Activated CD4-positive, alpha-beta T cell treated with anti-CD3 and anti-CD28 coated beads for 4 hours (primary cell): ENCODE measurements at regions not wholly inside any gene's neighbourhood (a gene's known extent, or its start where the extent isn't known, plus 50 kb on each side); places are given as distances from the start of the nearest gene placed in this dataset.
"Not testable (repeated sequence)": the region's sequence is repeated elsewhere in the genome, so short reads cannot be mapped to it uniquely, and the experiment has no call there.

Experiments
- DNase-seq, 2 donors: peaks; one replicate each; pipeline ENCODE4 v3.0.0-alpha.2; 2020

DNA sequence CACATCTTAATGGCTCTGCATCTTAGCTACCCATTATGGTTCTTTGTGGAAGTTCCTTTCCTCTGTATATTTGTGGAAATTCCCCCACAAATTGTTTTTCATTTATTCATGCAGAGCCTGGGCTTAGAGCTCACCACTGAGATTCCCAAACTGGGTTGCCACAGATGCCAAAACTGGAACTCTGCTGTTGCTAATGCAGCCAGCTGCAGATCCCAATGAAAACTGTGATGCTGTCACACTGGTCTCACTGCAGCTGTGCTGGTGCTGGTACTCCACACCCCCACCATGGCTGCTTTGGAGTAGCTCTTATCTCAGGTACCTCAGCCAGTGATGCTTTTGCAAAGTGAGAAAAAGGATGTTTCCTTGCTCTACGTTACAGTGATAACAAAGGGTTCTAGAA is 87.7 kb downstream of the DCK start:
- DNase-seq, result no peak

DNA sequence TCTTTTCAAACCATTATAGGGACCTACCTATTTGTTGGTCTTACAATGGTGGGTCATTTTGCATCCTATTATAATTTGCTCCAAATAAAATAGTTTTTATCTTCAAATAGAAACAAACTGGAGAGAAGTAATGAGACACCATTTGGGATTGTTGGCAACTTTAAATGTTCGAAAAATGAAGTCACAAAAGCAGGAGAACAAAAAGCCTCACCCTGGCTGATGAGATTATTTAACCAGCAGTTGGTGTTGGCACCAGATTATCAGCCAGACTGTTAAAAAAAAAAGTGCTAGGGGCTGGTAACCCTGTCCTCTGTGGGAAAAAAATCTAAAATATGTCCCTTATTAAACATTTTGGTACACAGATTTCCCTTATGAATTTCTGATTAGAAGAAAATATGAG is 100.3 kb downstream of the DCK start:
- no peak for DNase-seq

DNA sequence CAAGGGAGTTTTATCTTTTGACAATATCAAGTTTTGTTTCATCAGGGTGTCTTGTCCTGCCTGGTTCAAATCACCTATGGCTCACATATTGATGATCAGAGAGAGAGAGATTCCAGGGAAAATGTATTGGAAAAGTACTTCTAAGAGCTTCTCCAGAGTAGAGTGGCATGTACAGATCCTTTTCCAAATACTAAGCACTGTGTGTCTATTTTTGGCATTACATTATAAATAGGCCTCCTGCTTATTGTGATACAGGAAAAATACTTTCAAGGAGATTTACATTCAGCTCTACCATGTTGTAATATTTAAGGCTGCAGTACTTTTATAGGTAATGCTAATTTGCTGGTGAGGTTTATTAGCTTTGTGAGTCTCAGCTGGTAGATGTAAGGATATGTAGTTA is 100.8 kb downstream of the DCK start:
- DNase-seq, result no peak

DNA sequence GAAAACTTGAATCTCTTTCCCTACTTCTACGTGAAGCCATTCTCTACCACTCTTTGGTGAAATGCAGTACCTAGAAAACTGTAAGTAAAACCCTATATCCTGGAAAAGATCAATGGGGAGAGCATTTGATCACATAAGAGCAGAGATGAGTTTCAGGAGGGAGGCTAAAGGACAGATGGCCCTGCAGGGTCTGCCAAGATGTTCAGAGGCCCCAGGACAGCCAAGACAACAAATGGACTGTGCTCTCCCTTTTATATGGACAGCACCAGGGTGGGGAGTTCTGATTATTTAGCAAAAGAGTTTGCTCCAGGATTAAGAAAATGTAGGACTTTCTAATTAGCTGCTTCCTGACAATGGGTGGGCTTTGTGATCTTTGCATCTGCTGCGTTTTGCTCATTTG is 101.7 kb downstream of the DCK start:
- no peak for DNase-seq

DNA sequence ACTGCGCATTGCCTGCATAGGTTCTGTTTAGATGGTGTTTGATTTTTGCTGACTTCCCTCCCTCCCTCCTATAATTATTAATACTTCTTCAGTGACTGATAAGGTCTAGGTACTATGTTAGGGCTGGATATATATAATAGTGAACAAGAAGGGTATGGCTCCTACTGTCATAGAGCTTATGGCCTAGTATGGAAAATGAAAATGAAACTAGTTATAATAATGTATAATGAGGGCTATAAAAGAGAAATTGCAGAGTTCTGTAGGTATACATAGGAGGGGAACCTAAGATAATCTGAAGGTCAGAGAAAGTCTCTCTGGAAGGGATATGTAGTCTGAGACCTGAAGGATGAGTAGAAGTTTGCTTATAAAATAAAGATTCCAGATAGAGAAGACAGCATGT is 102.1 kb downstream of the DCK start:
- DNase-seq, result no peak

DNA sequence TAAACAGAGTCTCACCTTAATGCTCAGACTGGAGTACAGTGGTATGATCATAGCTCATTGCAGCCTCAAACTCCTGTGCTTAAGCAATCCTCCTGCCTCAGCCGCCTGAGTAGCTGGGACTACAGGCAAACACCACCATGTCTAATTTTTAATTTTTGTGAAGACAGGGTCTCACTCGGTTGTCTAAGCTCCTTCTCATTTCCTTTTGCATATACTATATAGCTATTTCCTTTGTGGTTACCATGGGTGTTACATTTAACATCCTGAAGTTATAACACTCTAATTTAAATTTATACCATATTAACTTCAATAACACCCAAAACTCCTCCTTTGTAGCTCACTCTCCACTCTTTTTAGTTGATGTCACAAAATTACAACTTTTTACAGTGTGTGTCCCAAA is 114.3 kb downstream of the DCK start:
- no peak for DNase-seq

DNA sequence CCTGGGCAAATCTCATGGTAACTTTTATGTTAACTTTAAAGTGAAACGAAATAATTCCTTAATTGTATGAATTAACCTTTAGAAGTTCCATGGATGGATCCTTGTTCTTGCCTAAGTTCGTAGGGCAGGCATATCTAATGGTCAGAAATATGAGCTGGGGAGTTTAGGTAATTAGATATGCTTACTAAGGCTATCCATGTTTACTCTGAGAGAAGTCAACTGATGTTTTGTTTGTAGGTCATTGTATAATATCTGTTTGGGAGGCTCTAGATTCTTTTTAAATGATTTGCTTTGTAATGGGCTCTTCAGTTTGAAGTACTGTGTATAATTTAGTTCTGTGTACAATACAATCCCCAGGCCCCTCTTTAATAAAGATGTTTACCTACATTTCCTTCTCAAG is 117.0 kb downstream of the DCK start:
- no peak for DNase-seq

DNA sequence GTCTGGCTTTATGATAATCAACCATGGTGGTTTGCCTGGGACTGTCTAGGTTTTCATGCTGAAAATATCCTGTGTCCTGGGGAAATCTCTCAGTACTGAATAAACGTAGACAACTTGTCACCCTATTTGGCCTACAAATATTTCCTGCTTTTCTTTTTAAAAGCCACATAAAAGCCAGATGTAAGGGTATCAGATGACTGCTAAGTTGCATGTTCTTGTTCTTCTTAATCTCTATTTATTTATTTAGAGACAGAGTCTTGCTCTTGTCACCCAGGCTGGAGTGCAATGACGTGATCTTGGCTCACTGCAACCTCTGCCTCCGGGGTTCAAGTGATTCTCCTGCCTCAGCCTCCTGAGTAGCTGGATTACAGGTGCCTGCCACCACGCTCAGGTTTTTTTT is 117.7 kb downstream of the DCK start:
- not testable (repeated sequence) for DNase-seq

DNA sequence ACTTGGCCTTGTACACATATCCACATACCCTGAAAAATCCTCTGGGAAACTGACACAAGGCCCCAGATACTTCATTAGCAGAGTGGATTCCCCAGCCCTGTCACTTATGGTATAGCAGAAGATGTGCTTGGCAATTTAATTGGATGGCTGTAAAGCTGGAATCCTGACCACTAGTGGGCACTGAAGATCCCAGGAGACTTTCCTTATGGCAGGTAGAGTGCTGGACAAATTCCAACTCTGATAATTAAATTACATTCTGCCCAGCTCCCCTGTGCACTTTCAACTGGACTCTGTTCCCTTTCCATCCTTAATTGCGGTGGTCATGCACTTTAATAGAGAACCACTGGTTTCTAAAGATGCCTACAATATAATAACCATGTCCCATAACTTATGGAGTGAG is 119.8 kb downstream of the DCK start:
- no peak for DNase-seq

DNA sequence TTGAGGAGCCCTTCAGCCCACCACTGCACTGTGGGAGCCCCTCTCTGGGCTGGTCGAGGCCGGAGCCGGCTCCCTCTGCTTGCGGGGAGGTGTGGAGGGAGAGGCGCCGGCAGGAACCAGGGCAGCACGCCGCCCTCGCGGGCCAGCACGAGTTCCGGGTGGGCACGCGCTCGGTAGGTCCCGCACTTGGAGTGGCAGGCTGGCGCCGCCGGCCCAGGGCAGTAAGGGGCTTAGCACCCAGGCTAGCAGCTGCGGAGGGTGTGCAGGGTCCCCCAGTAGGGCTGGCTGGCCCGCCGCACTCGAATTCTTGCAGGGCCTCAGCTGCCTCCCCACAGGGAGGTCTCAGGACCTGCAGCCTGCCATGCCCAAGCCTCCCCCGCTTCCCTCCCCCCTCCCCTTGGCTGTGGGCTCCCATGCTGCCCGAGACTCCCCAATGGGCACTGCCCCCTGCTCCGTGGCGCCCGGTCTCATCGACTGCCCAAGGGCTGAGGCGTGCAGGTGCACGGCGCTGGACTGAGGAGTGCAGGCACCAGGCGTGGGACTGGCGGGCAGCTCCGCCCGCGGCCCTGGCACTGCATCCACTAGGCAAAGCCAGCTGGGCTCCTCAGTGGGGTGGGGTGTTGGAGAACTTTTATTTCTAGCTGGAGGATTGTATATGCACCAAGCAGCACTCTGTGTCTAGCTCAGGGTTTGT is 127.5 kb downstream of the DCK start:
- no peak for DNase-seq

DNA sequence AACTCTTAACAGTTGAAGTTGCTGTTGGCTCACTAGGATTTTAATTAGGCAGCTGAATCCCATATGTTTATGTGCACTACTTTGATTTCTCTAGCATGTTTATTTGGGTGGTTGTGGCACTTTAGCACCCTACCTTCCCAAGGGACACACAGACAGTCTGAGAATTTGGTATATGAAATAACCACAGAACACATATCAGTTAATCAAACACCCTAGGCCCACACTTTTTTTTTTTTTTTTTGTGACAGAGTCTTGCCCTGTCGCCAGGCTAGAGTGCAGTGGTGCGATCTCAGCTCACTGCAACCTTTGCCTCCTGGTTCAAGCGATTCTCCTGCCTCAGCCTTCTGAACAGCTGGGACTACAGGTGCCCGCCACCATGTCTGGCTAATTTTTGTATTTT is 130.5 kb downstream of the DCK start:
- DNase-seq, result no peak

DNA sequence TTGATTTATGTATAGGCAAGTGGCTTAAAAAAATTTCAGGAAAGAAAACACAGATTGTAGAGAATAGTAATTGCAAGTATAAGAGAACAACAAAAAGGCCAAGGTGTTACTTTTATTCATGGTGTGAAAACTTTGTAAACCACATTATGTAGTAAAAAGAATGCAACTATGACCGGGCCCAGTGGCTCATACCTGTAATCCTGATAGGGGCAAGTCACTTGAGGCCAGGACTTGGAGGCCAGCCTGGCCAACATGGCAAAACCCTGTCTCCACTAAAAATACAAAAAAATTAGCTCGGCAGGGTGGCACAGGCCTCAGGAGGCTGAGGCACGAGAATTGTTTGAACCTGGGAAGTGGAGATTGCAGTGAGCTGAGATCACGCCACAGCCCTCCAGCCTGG is 131.7 kb downstream of the DCK start:
- no peak for DNase-seq

DNA sequence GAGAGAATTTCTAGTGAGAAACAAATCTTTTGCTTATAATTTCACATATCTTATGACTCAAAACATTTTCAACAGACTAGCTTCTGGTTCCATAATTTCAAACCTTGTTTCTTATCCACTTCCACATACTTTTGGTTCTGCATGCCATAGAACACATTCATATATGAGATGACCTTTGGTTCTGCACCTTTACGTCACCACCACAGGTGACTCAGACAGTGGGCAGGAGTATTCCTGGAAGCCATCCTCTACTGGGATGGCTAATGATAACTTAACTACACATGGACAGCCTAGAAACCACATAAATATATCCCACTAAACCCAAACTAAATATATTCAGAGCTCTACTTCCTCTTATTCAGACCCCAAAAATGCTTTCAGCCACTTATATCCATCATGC is 133.3 kb downstream of the DCK start:
- no peak for DNase-seq

DNA sequence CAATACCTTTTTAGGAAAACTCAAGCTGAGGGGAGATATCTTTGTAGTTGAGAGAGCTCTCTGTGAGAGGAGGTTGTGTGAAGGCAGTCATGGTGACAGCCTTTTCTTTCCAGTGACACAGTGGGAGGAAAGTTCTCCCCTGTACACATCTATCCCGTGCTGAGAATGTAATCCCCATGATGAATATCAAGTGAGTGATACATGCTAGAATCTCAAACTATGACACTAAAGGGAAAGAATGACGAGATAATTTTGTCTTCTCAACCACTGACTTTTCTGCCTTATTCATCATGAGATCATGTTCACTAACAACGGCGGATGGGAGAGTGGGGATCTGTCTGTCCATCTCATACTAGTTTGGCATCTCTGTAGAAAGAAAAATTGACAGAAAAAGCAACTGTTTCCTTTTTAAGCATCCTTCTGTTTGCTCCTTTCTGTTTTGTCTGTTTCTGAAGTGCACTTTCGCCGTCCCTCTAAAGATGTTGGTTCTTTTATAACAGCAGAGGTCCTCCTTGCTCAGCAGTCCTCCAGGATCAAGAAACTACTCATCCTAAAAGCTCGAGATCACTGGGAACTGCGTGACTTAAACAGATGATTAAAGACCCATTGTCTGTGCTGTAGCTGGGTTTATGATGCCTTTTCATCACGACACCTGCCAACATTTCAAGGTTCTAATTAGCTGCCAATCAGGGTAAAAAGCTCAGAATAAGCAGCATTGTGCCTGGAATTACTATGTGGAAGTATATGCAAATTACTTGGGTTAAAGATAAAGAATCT is 137.6 kb downstream of the DCK start:
- no peak for DNase-seq

DNA sequence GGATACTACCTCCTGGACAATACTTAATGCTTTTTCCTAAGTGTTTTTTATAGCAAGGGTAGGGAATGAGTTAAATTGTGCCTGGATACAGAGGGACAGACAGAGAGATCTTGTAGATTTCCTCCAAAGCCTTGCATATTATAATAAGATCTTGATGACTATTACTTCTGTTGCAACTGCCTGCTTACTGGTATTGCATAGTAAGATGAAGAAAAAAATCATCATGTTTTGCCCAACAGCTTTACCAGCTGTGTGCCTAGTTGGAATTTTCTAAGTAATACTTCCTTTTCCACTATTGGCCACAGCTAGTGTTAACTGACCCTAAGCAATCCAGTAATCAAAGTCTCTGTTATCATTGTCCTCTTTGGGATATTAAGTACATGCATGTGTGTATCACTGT is 139.0 kb downstream of the DCK start:
- DNase-seq, result no peak

DNA sequence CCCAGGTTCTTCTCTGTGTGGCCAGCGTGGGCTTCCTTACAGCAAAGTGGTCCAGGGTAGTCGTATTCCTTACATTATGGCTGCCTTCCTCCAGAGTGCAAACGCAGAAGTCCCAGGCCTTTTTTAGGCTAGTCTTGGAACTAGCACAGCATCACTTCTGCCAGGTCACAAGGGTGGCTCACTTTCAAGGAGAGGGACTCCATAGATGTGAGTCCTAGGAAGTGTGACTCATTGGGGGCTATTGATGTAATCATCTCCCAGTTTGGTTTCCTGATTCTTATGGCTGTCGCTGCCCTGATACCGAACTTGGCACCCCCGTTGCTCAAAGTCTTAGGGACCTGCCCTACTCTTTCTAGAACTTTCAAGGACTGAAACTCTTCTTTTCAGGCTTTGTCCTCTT is 140.0 kb downstream of the DCK start:
- DNase-seq, result no peak

DNA sequence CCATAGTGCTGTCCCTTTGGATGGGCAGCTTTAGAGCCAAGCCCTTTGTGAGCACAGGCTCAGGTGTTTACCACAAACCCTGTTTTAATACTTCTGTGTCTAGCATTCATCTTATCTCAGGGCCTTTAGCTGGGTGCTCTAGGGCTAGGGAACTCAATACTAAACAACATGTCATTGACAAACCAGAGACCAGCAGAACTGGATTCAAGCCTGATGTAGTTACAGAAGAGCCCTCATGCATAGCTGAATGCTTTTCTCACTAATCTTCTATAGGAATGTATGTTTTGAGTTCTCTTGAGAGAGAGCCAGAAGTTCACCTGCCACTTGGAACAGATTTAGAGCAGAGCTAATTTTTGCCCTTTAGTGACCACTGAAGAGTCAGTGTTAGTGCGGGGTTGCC is 142.6 kb downstream of the DCK start:
- no peak for DNase-seq

DNA sequence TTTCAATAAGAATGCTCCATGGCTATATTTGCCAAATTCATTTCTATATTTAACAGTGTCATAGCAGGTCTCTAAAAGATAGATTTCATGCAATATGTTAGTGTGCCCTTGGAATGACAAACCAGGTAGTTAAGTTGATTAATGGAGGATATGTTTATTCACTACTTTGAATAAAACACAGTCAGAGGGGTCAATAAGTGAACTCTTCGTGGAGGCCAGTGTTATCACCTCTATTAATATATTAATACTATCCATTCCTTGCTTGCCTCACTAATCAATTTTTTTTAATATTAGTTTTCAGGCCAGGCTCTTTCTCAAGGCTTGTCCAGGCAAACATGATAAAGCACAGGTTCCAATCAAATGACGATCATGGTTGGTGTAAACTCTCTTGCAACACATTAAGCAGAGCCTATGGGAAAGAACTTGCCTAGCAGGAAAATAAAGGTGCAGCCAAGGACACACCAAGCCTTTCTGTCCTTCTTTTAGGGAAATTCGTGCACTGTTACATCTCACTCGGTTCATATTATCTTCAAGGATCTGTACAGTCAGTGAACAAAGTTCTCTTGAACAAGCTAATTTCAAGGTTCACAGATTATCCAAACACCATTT is 144.7 kb downstream of the DCK start:
- DNase-seq, result no peak

DNA sequence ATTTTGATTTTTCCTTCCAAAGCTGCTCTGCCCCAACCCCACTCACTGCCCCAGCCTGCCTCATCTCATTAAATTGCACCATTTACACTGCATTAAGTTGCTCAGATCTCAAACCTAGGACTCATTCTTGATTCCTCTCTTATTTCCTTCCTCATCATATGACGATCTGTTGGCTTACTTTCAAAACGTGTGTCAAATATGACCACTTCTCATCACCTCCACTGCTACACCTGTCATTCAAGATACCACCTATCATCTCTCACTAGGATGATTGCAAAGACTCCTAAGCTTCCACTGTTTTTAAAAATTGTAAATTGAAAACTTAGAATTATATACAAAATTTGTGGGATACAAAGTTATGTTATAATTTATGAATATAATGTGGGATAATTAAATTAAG is 147.1 kb downstream of the DCK start:
- DNase-seq, result no peak

DNA sequence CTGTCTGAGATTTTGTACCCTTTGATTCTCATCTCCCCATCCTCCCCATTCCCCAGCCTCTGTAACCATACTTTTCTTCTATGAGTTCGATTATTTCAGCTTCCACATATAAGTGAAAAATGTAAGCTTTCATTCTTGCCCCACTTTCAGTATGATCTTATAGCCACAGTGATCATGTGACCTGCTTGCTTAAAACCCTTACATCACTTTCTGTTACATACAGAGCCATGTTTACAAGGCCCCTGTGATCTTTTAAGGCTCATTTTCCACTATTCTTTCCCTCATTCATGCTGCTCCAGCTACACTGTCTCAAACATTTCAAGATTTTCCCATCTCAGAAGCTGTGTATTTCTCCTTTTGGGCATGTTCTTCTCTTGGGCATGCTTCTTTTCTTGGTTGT is 147.7 kb downstream of the DCK start:
- no peak for DNase-seq

DNA sequence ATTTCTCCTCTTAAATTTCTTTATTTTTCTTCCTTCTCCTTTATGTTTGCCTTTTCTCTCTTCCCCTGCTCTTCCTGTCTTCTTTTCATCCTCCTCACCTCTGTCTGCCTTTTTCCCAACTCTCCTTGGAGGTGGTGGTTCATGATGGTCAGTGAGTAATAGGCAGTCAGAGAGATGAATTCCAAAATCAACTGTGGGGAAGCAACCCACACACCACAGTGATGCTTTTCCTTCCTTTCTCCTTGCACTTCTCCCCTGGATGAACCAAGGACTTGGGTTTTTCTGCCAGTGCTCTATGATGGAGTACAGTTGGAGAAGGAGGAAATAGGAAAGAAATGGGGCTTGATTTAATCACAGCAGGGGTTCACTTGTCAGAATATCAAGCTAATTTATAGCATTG is 153.8 kb downstream of the DCK start:
- DNase-seq, result no peak

DNA sequence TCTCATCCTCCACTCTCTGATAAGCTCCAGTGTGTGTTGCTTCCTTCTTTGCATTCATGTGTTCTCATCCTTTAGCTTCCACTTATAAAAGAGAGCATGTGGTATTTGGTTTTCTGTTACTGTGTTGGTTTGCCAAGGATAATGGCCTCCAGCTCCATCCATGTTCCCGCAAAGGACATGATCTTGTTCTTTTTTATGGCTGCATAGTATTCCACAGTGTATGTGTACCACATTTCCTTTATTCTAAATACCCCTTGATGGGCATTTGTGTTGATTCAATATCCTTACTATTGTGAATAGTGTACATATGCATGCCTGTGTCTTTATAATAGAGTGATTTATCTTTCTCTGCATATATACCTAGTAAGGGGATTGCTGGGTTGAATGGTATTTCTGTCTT is 155.1 kb downstream of the DCK start:
- no peak for DNase-seq

DNA sequence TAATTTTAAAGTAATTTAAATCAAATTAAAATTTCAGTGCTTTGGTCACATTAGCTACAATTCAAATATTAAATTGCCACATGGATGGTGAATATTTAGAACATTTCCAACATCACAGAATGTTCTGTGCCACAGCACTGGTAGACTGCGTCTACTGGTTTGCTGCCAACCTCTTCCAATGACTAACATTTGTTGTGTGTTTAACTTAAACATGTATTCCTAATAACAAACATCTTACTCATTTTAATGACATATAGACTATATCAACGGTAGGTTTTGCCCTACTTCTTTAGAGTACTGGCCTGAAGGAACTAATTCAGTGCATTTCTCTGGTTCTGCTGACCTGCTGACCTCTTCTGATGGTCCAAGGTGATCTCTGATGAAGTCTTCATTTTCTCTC is 157.6 kb downstream of the DCK start:
- no peak for DNase-seq

DNA sequence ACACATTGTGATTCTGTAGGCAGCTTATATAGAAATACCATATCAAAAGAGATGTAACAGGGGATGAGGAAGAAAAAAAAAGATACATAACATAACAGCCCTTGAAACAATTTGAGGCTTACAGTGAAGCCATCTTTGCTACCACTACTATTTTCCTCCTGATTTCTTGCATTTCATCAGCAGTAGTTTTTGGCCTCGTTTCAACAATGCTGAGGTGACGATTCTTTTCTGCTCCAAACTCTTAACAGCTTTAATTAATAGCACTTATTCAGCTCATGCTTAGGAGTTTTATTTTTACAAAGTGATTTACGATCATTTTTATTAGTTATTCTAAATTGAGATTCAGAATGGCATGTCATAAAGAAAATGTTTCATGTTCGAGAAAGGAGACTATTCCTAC is 163.2 kb downstream of the DCK start:
- no peak for DNase-seq

DNA sequence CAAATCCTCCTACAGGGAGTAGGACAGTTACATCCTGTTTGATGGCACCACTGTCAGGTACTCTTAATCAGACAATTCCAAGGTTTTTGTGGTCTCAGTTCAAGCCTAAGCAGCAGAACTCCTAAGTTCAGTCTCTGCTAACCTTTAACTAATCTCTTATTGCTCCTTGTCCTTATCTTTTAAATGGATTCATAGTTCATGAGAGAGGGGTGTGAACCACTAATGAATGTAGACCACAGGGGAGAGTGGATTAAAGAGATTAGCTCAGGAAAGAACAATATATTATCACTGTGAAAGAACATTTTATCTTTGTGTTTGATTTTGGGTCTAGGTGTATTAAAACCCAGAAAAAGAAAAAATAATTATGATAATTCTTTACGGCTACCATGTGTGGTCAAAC is 168.9 kb downstream of the DCK start:
- no peak for DNase-seq
